PFSK-1 (cell line): ENCODE measurements at regions not wholly inside any gene's neighbourhood (a gene's known extent, or its start where the extent isn't known, plus 50 kb on each side); places are given as distances from the start of the nearest gene placed in this dataset.

ENCODE experiments used
- FOXP2 ChIP-seq: optimal IDR thresholded peaks from 2 replicates; pipeline ENCODE3; 2011; ENCODE audit warnings: borderline replicate concordance, control low read depth, inconsistent platforms; ENCODE audit not compliant: insufficient read depth; ENCODE audit errors: extremely low read length, extremely low read depth
- POLR2AphosphoS5 ChIP-seq: IDR thresholded peaks from 2 replicates; pipeline ENCODE4 v1.6.1; 2012; ENCODE audit warnings: low read depth, mild to moderate bottlenecking, control low read depth, low read length, moderate library complexity
- REST ChIP-seq, 2 experiments: IDR thresholded peaks; 2 replicates each; pipeline versions ENCODE4 v1.6.1 to v1.8.0; 2011 to 2012; ENCODE audit warnings: low read depth in 2 of 2, low read length in 2 of 2, control low read depth in 1 of 2, inconsistent platforms in 1 of 2, mild to moderate bottlenecking in 1 of 2, moderate library complexity in 1 of 2; ENCODE audit not compliant: insufficient read depth in 1 of 2
- SIN3A ChIP-seq: IDR thresholded peaks from 2 replicates; pipeline ENCODE4 v1.6.1; 2012; ENCODE audit warnings: mild to moderate bottlenecking, low read length, moderate library complexity, borderline replicate concordance; ENCODE audit not compliant: insufficient read depth
- TAF1 ChIP-seq: IDR thresholded peaks from 2 replicates; pipeline ENCODE4 v1.6.1; 2012; ENCODE audit warnings: low read length, control low read depth, borderline replicate concordance; ENCODE audit not compliant: insufficient read depth

- TF ChIP-seq TAF1 = no peak
- no peak for TF ChIP-seq REST (IDR thresholded peaks at IDR 0.05; ENCODE audit: insufficient read depth in 1 of 2, low read depth in 2 of 2, low read length in 2 of 2)
- TF ChIP-seq SIN3A = no peak
- TF ChIP-seq FOXP2 = no peak
- no peak for TF ChIP-seq POLR2AphosphoS5
These were observed 181.7 kb upstream of the DPYD start for GRCh38 chr1:98102345-98103030.

- TF ChIP-seq POLR2AphosphoS5 (no peak), SIN3A (no peak), TAF1 (no peak), FOXP2 (no peak), REST (IDR thresholded peaks at IDR 0.05; ENCODE audit: insufficient read depth in 1 of 2, low read depth in 2 of 2, low read length in 2 of 2) (no peak)
These were observed 180.5 kb upstream of the DPYD start for GRCh38 chr1:98101364-98101763.

- TF ChIP-seq POLR2AphosphoS5 (no peak), FOXP2 (no peak), TAF1 (no peak), SIN3A (no peak), REST (IDR thresholded peaks at IDR 0.05; ENCODE audit: insufficient read depth in 1 of 2, low read depth in 2 of 2, low read length in 2 of 2) (no peak)
These were observed 178.7 kb upstream of the DPYD start for GRCh38 chr1:98099501-98099900.

- TF ChIP-seq SIN3A = no peak
- no peak for TF ChIP-seq REST (IDR thresholded peaks at IDR 0.05; ENCODE audit: insufficient read depth in 1 of 2, low read depth in 2 of 2, low read length in 2 of 2)
- no peak for TF ChIP-seq POLR2AphosphoS5
- TF ChIP-seq FOXP2 = no peak
- no peak for TF ChIP-seq TAF1
These were observed 177.6 kb upstream of the DPYD start for GRCh38 chr1:98098473-98098872.

GRCh38 chr1:98090351-98090750 is 169.5 kb upstream of the DPYD start:
- TF ChIP-seq SIN3A = no peak
- no peak for TF ChIP-seq REST (IDR thresholded peaks at IDR 0.05; ENCODE audit: insufficient read depth in 1 of 2, low read depth in 2 of 2, low read length in 2 of 2)
- no peak for TF ChIP-seq FOXP2
- TF ChIP-seq TAF1 = no peak
- TF ChIP-seq POLR2AphosphoS5 = no peak
